GM12878 (cell line): ENCODE measurements at regions not wholly inside any gene's neighbourhood (a gene's known extent, or its start where the extent isn't known, plus 50 kb on each side); places are given as distances from the start of the nearest gene placed in this dataset.

ENCODE experiments used
- ATAC-seq: fragments of 200-7000 bp; cut with Tn5 transposase; 3 replicates; pipeline ENCODE4 v1.9.1; 2020; ENCODE audit warnings: mild to moderate bottlenecking, moderate library complexity
- BruUV-seq: library from RNA; stranded (reverse); fragments of 400-500 nt; replicated peaks from 2 replicates; lab custom pipeline; 2021; lab: Mats Ljungman, UMichigan
- CTCF ChIA-PET: fragments of 300-600 bp; sonication (Branson Sonifier 250); formaldehyde crosslinking; extraction: SDS; loops from one replicate; lab custom pipeline; 2021; ENCODE audit warnings: inconsistent platforms; lab: Yijun Ruan, JAX
- POLR2A ChIA-PET: fragments of 350-600 bp; formaldehyde crosslinking; extraction: SDS; loops from one replicate; lab custom pipeline; 2021; ENCODE audit warnings: inconsistent platforms; lab: Charles Lee
- RAD21 ChIA-PET: fragments of 300-600 bp; sonication (Branson Sonifier 250); formaldehyde crosslinking; loops from one replicate; lab custom pipeline; 2023; ENCODE audit warnings: antibody characterized with exemption; ENCODE audit not compliant: unreplicated experiment; lab: Charles Lee
- SMC1A ChIA-PET: fragments of 300-600 bp; sonication (Branson Sonifier 250); formaldehyde crosslinking; loops from one replicate; lab custom pipeline; 2023; ENCODE audit not compliant: unreplicated experiment, uncharacterized antibody; lab: Charles Lee
- DNase-seq: peaks from one replicate; pipeline ENCODE4 v3.0.0-alpha.2; 2011; ENCODE audit warnings: low read depth, low spot score
- FAIRE-seq: peaks from 3 replicates; lab custom pipeline; 2011; peaks lifted over from hg19 to GRCh38; lab: Jason Lieb, UNC
- H2AFZ ChIP-seq: 2 replicates; pipeline ENCODE4 v1.6.0; 2011; ENCODE audit warnings: low read depth, low read length, control low read depth; ENCODE audit not compliant: control insufficient read depth
- H3K27ac ChIP-seq: 2 replicates; pipeline ENCODE4 v1.5.1; 2011; ENCODE audit warnings: control low read depth; ENCODE audit not compliant: control insufficient read depth, insufficient read depth
- H3K27me3 ChIP-seq, 2 experiments: replicated peaks in 1 of 2; 2 replicates each; pipeline versions ENCODE4 v1.6.0 to v1.6.1; 2011; ENCODE audit warnings: low read length in 1 of 2; ENCODE audit not compliant: control insufficient read depth in 2 of 2, insufficient read depth in 2 of 2
- H3K36me3 ChIP-seq, 2 experiments: 2 replicates each; pipeline ENCODE4 v1.5.1; 2011; ENCODE audit warnings: low read length in 1 of 2; ENCODE audit not compliant: control insufficient read depth in 2 of 2, insufficient read depth in 2 of 2
- H3K4me1 ChIP-seq: 2 replicates; pipeline ENCODE4 v1.6.1; 2011; ENCODE audit warnings: mild to moderate bottlenecking, low read length, moderate library complexity, mixed read lengths; ENCODE audit not compliant: control insufficient read depth, insufficient read depth
- H3K4me2 ChIP-seq: 2 replicates; pipeline ENCODE4 v1.6.0; 2011; ENCODE audit warnings: control low read depth; ENCODE audit not compliant: control insufficient read depth, insufficient read depth
- H3K4me3 ChIP-seq: fragments of 200-600 bp; sonication (generic); 2 replicates; pipeline ENCODE4 v1.5.1; 2016
- H3K79me2 ChIP-seq: 2 replicates; pipeline ENCODE4 v1.6.0; 2011; ENCODE audit warnings: low read length; ENCODE audit not compliant: control insufficient read depth, insufficient read depth
- H3K9ac ChIP-seq: 2 replicates; pipeline ENCODE4 v1.8.0; 2011; ENCODE audit warnings: low read length, control low read depth, mixed read lengths; ENCODE audit not compliant: control insufficient read depth, insufficient read depth
- H3K9me3 ChIP-seq: replicated peaks from 3 replicates; pipeline ENCODE4 v1.5.1; 2011; ENCODE audit warnings: mild to moderate bottlenecking, low read length; ENCODE audit not compliant: control insufficient read depth, insufficient read depth
- H4K20me1 ChIP-seq: 2 replicates; pipeline ENCODE4 v1.6.0; 2011; ENCODE audit not compliant: control insufficient read depth, insufficient read depth
- ASH2L ChIP-seq: fragments of 300-600, 200-600 bp; sonication (generic); IDR thresholded peaks from 2 replicates; pipeline ENCODE4 v1.6.1; 2017; ENCODE audit warnings: low read depth, mild to moderate bottlenecking, borderline replicate concordance
- ATF7 ChIP-seq: fragments of 450-650 bp; IDR thresholded peaks from 2 replicates; pipeline ENCODE4 v1.6.1; 2016; ENCODE audit warnings: low read depth, mild to moderate bottlenecking
- BACH1 ChIP-seq: fragments of 450-650 bp; IDR thresholded peaks from 2 replicates; pipeline ENCODE4 v1.6.1; 2017; ENCODE audit warnings: mild to moderate bottlenecking, borderline replicate concordance
- BCL11A ChIP-seq: IDR thresholded peaks from 2 replicates; pipeline ENCODE4 v1.6.1; 2011; ENCODE audit warnings: low read depth, low read length
- CHD4 ChIP-seq: fragments of 200-600 bp; sonication (generic); IDR thresholded peaks from 2 replicates; pipeline ENCODE4 v1.6.1; 2016; ENCODE audit warnings: mild to moderate bottlenecking
- KDM1A ChIP-seq: fragments of 200-600 bp; sonication (generic); IDR thresholded peaks from 2 replicates; pipeline ENCODE4 v1.6.1; 2016; ENCODE audit warnings: borderline replicate concordance
- NR2C2 ChIP-seq: IDR thresholded peaks from 2 replicates; pipeline ENCODE4 v1.6.1; 2011; ENCODE audit warnings: borderline replicate concordance, low read depth; ENCODE audit not compliant: control insufficient read depth, insufficient read length
- PML ChIP-seq: IDR thresholded peaks from 2 replicates; pipeline ENCODE4 v1.6.1; 2012; ENCODE audit warnings: low read length, inconsistent platforms
- POLR2A ChIP-seq: IDR thresholded peaks from 2 replicates; pipeline ENCODE4 v1.6.1; 2011; ENCODE audit warnings: low read depth, mild to moderate bottlenecking, low read length
- POLR2AphosphoS5 ChIP-seq: IDR thresholded peaks from 2 replicates; pipeline ENCODE4 v1.6.1; 2011; ENCODE audit warnings: mild to moderate bottlenecking, low read length, inconsistent platforms
- SIN3A ChIP-seq: IDR thresholded peaks from 2 replicates; pipeline ENCODE4 v1.6.1; 2012; ENCODE audit warnings: low read depth, low read length, improper control_type of control experiment
- SMAD5 ChIP-seq: IDR thresholded peaks from 2 replicates; pipeline ENCODE4 v1.6.1; 2016; ENCODE audit warnings: antibody characterized with exemption, low read depth
- SPI1 ChIP-seq: IDR thresholded peaks from 2 replicates; pipeline ENCODE4 v1.6.1; 2011; ENCODE audit warnings: low read depth, mild to moderate bottlenecking, low read length, moderate library complexity, borderline replicate concordance; ENCODE audit not compliant: insufficient read depth
- YBX1 ChIP-seq: fragments of 450-650 bp; IDR thresholded peaks from 2 replicates; pipeline ENCODE4 v1.6.1; 2016; ENCODE audit warnings: antibody characterized with exemption
- WGBS: methylation state at CpG from one replicate; pipeline ENCODE4 v1.1.6; 2016; ENCODE audit warnings: low lambda C conversion rate; ENCODE audit not compliant: insufficient replicate concordance, insufficient coverage; ENCODE audit errors: missing lambda C conversion rate; 5-methylcytosine and 5-hydroxymethylcytosine counted together
- in situ Hi-C: fragments of 300-500 bp; cut with MboI; formaldehyde crosslinking; loops from 9 replicates; pipeline ENCODE4 v1.14.3; 2018; ENCODE audit warnings: mixed read lengths
- intact Hi-C: fragments of 100-400 bp; cut with micrococcal nuclease; formaldehyde crosslinking; loops from one replicate; pipeline ENCODE4 v1.14.2; 2022; ENCODE audit not compliant: unreplicated experiment
- TF ChIP-seq, protein P1 (sequence below): IDR thresholded peaks from 2 replicates; pipeline ENCODE4 v1.6.1; 2011; ENCODE audit warnings: mild to moderate bottlenecking, low read depth, low read length, moderate library complexity; ENCODE audit not compliant: insufficient replicate concordance

DNA sequence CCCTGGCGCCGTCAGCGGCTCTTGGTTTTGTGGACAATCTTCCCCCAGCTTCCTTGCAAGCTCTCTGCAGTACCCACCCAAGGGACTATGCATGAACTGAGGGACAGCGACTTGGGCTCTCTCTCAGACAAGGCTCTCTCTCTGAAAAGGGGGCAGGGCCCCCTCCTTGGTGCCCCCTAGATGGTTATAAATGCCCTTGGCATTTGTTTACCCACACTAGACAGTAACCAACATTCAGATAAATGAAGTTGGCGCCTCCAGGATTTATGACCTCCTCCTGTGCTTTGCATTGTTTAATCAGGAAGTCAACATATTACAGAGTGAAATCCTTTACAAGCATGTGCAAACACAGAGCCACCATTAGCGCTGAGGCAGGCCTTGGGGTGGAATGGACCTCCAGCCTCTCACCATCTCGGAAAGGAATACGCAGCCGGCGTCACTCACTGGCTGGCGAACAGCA, 547.4 kb upstream of the ID2 start:
- no TSS peak for BruUV-seq
- RAD21 ChIA-PET, result no interaction called here
- no peak overlapping the region for H3K9ac ChIP-seq

More for the DNA sequence above, 547.4 kb upstream of the ID2 start:
- ChIA-PET POLR2A (no interaction called here), CTCF (no interaction called here), SMC1A (no interaction called here)
- FAIRE-seq (no peak), DNase-seq (no peak), ATAC-seq (no peak)
- 81% methylated on average over 11 of the region's 11 CpGs for WGBS
- intact Hi-C loops (no loop called here), in situ Hi-C loops (no loop called here)
- Histone ChIP-seq H3K4me3 (no peak overlapping the region), H3K27me3 (no peaks in the 10 kb centered on the region), H2AFZ (no peak overlapping the region), H3K79me2 (no peaks in the 10 kb centered on the region), H3K27ac (no peak overlapping the region), H3K36me3 (no peaks in the 10 kb centered on the region), H4K20me1 (no peaks in the 10 kb centered on the region), H3K4me1 (no peaks in the 10 kb centered on the region), H3K9me3 (no peaks in the 10 kb centered on the region; the same call in 1 of the 3 replicates), H3K4me2 (no peak overlapping the region)
- no peak for TF ChIP-seq BACH1
- no peak for TF ChIP-seq POLR2AphosphoS5
- TF ChIP-seq ASH2L, result no peak
- TF ChIP-seq POLR2A, result no peak
- TF ChIP-seq BCL11A, result no peak
- no peak for TF ChIP-seq ATF7
- TF ChIP-seq KDM1A, result no peak
- no peak for TF ChIP-seq SIN3A
- TF ChIP-seq YBX1, result no peak
- no peak for TF ChIP-seq SPI1
- TF ChIP-seq, protein P1, sequence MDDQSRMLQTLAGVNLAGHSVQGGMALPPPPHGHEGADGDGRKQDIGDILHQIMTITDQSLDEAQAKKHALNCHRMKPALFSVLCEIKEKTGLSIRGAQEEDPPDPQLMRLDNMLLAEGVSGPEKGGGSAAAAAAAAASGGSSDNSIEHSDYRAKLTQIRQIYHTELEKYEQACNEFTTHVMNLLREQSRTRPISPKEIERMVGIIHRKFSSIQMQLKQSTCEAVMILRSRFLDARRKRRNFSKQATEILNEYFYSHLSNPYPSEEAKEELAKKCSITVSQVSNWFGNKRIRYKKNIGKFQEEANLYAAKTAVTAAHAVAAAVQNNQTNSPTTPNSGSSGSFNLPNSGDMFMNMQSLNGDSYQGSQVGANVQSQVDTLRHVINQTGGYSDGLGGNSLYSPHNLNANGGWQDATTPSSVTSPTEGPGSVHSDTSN, result no peak
- no peak for TF ChIP-seq NR2C2
- TF ChIP-seq CHD4, result no peak
- TF ChIP-seq PML, result no peak
- no peak for TF ChIP-seq SMAD5
